ENCODE measurements at regions not wholly inside any gene's neighbourhood (a gene's known extent, or its start where the extent isn't known, plus 50 kb on each side); places are given as distances from the start of the nearest gene placed in this dataset.

DNA sequence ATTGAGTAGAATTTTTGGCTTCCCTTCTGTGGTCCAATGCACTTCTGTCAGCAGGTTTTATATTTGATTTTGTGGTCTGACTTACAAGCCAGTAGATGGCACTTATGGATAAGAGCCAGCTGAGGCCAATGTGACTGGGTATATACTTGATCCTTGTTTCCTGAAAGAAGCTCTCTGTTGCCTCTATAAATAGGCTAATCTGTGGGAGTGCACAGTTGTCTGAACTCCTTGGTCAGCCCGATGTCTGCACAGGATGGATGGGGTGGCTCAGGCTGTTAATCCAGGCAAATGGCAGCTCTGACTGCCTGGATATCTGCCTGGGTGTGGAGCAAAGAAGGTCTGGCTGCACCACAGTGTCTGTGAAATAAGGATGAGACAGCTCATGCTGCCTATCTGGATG is 1183.7 kb upstream of the PRMT6 start (continued):
- TF ChIP-seq, protein P1, sequence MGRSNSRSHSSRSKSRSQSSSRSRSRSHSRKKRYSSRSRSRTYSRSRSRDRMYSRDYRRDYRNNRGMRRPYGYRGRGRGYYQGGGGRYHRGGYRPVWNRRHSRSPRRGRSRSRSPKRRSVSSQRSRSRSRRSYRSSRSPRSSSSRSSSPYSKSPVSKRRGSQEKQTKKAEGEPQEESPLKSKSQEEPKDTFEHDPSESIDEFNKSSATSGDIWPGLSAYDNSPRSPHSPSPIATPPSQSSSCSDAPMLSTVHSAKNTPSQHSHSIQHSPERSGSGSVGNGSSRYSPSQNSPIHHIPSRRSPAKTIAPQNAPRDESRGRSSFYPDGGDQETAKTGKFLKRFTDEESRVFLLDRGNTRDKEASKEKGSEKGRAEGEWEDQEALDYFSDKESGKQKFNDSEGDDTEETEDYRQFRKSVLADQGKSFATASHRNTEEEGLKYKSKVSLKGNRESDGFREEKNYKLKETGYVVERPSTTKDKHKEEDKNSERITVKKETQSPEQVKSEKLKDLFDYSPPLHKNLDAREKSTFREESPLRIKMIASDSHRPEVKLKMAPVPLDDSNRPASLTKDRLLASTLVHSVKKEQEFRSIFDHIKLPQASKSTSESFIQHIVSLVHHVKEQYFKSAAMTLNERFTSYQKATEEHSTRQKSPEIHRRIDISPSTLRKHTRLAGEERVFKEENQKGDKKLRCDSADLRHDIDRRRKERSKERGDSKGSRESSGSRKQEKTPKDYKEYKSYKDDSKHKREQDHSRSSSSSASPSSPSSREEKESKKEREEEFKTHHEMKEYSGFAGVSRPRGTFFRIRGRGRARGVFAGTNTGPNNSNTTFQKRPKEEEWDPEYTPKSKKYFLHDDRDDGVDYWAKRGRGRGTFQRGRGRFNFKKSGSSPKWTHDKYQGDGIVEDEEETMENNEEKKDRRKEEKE (IDR thresholded peaks at IDR 0.05), result no peak
- TF ChIP-seq HCFC1 (IDR thresholded peaks at IDR 0.05; ENCODE audit: low read length) (no peak), ZSCAN29 (IDR thresholded peaks at IDR 0.05) (no peak), JUND (IDR thresholded peaks at IDR 0.05; ENCODE audit: low read depth, low read length) (no peak), RB1 (IDR thresholded peaks at IDR 0.05; ENCODE audit: borderline replicate concordance) (no peak), LARP7 (IDR thresholded peaks at IDR 0.05) (no peak)

GRCh38 chr1:105874621-105875020 is 1181.9 kb upstream of the PRMT6 start:
- intact Hi-C loops (cut with micrococcal nuclease; ENCODE audit: unreplicated experiment) (no loop called here), in situ Hi-C loops (cut with MboI) (no loop called here)
- no TSS peak for BruUV-seq (replicated peaks)
- RAD21 ChIA-PET (ENCODE audit: unreplicated experiment), result no interaction called here
- peak; percentile 29; the same call in 2 of the 3 replicates for ATAC-seq
- no peaks in the 10 kb centered on the region for H3K9me3 ChIP-seq (replicated peaks; ENCODE audit: control insufficient read depth, insufficient read depth, low read length)
- H2AFZ ChIP-seq (ENCODE audit: control insufficient read depth, low read depth, low read length), result no peak overlapping the region
- H3K4me3 ChIP-seq, result no peak overlapping the region
- no peaks in the 10 kb centered on the region for H3K36me3 ChIP-seq (ENCODE audit: control insufficient read depth in 2 of 2, insufficient read depth in 2 of 2, low read length in 1 of 2)
- FAIRE-seq, result no peak
- no peak overlapping the region for H3K27ac ChIP-seq (ENCODE audit: control insufficient read depth, insufficient read depth)
- no peaks in the 10 kb centered on the region for H4K20me1 ChIP-seq (ENCODE audit: control insufficient read depth, insufficient read depth)
- no peaks in the 10 kb centered on the region for H3K4me1 ChIP-seq (ENCODE audit: control insufficient read depth, insufficient read depth, low read length)
- CTCF ChIA-PET, result no interaction called here
- POLR2A ChIA-PET, result no interaction called here
- DNase-seq (ENCODE audit: low read depth, low spot score), result no peak
- SMC1A ChIA-PET (ENCODE audit: uncharacterized antibody, unreplicated experiment), result no interaction called here
- no peaks in the 10 kb centered on the region for H3K79me2 ChIP-seq (ENCODE audit: control insufficient read depth, insufficient read depth, low read length)
- 0 out of 2 replicates have a peak overlapping the region, but pooled peaks have one; percentile 3 for H3K4me2 ChIP-seq (ENCODE audit: control insufficient read depth, insufficient read depth)
- H3K9ac ChIP-seq (ENCODE audit: control insufficient read depth, insufficient read depth, low read length), result no peak overlapping the region
- H3K27me3 ChIP-seq (replicated peaks in 1 of 2; ENCODE audit: control insufficient read depth in 2 of 2, insufficient read depth in 2 of 2, low read length in 1 of 2), result no peaks in the 10 kb centered on the region
- TF ChIP-seq CBX3 (IDR thresholded peaks at IDR 0.05; ENCODE audit: borderline replicate concordance, low read depth) (no peak), ZBTB11 (CRISPR knock-in tag; IDR thresholded peaks at IDR 0.05) (no peak), RBBP5 (conservative IDR thresholded peaks at IDR 0.05) (no peak), SPI1 (IDR thresholded peaks at IDR 0.05; ENCODE audit: borderline replicate concordance, insufficient read depth, low read depth, low read length) (peak; percentile 70), MEF2A (IDR thresholded peaks at IDR 0.05; ENCODE audit: insufficient read depth, low read depth, low read length) (0 out of 2 replicates have a peak, but pooled peaks have one; percentile 59), NRF1 (conservative IDR thresholded peaks at IDR 0.05; ENCODE audit: low read depth, low read length) (no peak), YBX1 (IDR thresholded peaks at IDR 0.05) (no peak), MEF2B (IDR thresholded peaks at IDR 0.05; ENCODE audit: partially characterized antibody, poor library complexity, severe bottlenecking) (peak; percentile 46), ASH2L (IDR thresholded peaks at IDR 0.05; ENCODE audit: borderline replicate concordance, low read depth) (no peak)
- TF ChIP-seq, protein P2, sequence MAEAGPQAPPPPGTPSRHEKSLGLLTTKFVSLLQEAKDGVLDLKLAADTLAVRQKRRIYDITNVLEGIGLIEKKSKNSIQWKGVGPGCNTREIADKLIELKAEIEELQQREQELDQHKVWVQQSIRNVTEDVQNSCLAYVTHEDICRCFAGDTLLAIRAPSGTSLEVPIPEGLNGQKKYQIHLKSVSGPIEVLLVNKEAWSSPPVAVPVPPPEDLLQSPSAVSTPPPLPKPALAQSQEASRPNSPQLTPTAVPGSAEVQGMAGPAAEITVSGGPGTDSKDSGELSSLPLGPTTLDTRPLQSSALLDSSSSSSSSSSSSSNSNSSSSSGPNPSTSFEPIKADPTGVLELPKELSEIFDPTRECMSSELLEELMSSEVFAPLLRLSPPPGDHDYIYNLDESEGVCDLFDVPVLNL (IDR thresholded peaks at IDR 0.05; ENCODE audit: low read depth, low read length), result no peak
- TF ChIP-seq, protein P3, sequence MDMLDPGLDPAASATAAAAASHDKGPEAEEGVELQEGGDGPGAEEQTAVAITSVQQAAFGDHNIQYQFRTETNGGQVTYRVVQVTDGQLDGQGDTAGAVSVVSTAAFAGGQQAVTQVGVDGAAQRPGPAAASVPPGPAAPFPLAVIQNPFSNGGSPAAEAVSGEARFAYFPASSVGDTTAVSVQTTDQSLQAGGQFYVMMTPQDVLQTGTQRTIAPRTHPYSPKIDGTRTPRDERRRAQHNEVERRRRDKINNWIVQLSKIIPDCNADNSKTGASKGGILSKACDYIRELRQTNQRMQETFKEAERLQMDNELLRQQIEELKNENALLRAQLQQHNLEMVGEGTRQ (IDR thresholded peaks at IDR 0.05; ENCODE audit: borderline replicate concordance, low read depth, low read length), result no peak

Measured in GM12878 (cell line).